ENCODE measurements at regions not wholly inside any gene's neighbourhood (a gene's known extent, or its start where the extent isn't known, plus 50 kb on each side); places are given as distances from the start of the nearest gene placed in this dataset.
A peak's percentile ranks its signal among the peaks of the same experiment; 100 is the strongest.

DNA sequence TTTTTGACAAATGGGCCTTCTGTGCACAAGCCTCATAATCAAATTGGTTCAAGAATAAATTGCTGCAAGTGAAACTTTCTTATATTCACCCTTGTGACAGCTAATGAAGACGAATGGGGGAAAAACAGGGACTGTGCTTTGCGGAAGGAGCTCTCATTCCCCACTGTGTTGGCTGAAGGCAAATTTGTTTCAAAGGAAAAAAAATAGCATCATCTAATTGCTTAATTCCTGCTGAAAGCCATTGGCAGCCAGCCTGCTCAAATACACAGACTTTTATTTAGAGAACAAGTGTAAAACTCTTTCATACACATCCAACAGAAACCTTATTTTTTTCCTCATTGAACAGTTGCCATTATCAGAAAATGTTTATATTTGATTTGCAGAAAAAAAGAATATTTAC is 172.3 kb downstream of the ARL6IP6 start:
- FAIRE-seq (no peak), DNase-seq (ENCODE audit: insufficient read length, low spot score) (no peak)

DNA sequence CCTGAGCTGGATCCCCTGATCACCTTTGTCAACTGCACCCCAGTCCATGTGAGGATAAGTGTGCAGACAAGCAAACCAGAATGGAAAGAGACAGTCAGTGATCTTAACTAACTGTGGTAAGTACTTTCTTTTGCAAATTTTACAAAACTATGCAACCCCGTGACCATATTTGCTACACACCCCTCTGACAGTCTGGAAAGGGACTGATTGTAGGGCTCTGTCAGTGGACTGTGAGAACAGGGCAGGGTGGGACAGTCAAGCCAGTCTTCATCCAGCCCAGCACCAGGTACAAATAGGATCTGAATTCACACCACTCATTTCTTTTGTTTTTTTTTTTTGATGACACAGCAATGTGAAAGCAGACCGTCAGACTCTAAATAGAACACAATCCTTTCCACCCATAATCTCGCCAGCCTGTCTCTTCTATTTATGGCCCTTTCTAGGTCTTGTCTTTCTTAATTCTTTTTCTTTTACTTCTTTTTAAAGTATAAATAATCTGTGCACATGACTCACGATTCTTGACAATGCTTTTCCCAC is 165.6 kb downstream of the ARL6IP6 start:
- DNase-seq (ENCODE audit: insufficient read length, low spot score) (no peak), FAIRE-seq (no peak)

DNA sequence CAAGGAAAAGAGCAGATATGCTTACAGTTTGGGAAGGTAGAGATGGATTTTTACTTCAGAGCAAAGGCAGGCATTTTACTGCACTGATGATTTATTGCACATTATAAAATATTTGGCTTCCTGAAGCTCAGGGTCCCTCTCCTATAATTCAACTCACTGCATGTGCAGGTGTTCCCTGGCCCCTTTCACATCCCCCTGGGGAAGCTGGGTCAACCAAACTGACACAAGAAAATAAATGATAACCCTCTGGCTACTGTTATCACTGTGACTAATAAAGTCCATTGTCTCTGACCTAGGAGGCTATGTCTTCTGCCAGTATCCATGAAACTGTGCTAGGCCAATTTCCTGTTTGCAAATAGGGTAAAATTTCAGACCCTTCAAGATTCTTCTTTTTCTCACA is 163.1 kb downstream of the ARL6IP6 start:
- DNase-seq (ENCODE audit: insufficient read length, low spot score) (no peak), FAIRE-seq (no peak)

GRCh38 chr2:152879275-152879674 is 160.9 kb downstream of the ARL6IP6 start:
- no peak for FAIRE-seq
- DNase-seq (ENCODE audit: insufficient read length, low spot score) = no peak

DNA sequence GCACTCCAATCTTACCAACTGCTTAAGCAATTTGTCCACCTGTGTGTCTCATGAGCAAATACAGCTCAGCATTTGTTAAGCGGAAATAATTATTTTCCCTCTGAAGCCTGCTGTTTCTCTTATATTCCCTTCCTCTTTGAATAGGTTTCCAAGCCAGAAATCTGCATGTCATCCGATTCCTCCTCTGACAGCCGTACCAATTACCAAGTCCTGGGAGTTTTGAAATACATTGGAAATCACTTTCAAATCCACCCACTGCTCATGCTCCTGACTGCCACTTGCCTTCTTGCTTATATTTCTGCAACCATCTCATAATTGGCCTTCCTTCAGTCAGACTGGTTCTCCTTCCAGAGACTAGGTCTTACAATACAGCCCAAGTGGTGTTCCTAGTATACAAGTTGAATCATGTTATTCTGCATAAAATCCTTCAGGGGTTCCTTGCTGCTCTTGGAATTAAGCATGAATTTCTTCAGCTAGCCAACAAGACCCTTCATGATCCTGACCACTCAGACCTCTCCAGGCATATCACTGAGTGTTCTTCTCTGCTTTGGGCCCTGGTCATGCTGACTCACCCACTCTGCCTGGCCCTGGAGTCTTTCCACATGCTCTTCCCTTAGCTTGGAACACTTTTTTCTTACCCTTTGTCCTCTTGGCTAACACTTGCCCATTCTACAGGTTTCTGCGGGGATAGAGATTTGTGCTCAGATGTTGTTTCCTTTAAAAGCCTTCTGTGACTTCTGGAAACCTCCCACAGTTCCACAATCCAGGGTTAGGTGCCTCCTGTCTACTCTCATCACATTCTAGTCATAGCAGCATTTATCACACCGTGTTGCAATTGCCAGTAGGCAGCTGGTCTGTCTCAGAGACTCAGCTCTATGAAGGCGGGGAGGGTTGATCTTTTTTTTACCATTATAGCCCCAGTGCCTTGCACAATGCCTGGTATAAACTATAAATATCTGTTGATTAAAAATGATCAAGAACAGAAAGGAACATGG is 157.6 kb downstream of the ARL6IP6 start:
- DNase-seq (ENCODE audit: insufficient read length, low spot score) (no peak), FAIRE-seq (no peak)

- DNase-seq (ENCODE audit: insufficient read length, low spot score) (no peak), FAIRE-seq (no peak)
Observed at GRCh38 chr2:152874955-152875354, 156.5 kb downstream of the ARL6IP6 start.

- no peak for FAIRE-seq
- no peak for DNase-seq (ENCODE audit: insufficient read length, low spot score)
Observed at GRCh38 chr2:152870239-152870638, 151.8 kb downstream of the ARL6IP6 start.

DNA sequence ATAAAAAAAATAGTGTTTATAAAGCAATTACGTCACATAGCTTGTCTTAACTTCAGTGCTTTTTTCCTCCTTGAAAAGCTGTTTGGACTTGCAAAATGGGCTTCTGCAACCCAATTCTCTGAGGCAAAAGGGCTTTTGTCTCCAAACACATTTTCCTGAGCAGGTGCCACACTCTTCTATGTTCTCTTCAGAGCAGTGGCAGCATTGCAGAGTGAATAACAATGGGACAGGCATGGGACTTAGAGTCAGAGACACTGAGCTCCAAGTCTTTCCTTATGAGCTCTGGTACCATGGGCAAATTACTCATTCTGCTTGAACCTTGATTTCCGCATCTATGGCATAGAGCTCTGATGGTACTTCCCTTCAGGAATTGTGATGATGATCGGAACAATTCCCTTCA is 149.0 kb downstream of the ARL6IP6 start:
- DNase-seq (ENCODE audit: insufficient read length, low spot score) (no peak), FAIRE-seq (no peak)

- FAIRE-seq = no peak
- DNase-seq (ENCODE audit: insufficient read length, low spot score) = no peak
Observed at GRCh38 chr2:152864601-152865149, 146.3 kb downstream of the ARL6IP6 start.

- no peak for DNase-seq (ENCODE audit: insufficient read length, low spot score)
- FAIRE-seq = no peak
Observed at GRCh38 chr2:152863826-152864225, 145.4 kb downstream of the ARL6IP6 start.

DNA sequence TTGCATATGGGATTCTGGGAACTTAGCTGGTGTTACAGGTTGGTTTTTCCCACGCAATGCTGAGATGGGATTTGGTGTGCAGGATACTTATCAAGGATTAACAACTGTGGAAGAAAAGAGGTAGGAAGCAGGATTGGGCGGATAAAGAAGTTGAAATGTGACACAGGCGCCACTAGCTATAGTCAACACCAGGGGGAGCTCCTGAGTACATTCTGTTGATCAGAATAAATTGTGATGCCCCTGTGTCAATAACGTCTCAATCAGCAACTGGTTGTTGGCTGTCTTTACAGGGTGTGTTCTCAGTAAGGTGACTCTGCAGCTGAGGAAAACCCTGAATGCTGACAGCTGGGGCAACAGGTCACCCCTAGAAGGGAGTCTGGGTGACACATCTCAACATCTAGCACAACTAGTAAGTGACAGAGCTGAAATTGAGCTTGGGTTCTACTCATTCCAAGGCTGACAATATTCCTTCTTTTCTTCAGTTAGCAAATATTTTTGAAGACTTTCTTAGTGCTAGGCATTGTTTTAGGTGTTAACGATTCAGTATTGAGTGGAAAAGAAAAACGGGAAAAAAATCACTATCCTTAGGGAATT is 143.0 kb downstream of the ARL6IP6 start:
- DNase-seq (ENCODE audit: insufficient read length, low spot score) (peak; percentile 11), FAIRE-seq (no peak)

DNA sequence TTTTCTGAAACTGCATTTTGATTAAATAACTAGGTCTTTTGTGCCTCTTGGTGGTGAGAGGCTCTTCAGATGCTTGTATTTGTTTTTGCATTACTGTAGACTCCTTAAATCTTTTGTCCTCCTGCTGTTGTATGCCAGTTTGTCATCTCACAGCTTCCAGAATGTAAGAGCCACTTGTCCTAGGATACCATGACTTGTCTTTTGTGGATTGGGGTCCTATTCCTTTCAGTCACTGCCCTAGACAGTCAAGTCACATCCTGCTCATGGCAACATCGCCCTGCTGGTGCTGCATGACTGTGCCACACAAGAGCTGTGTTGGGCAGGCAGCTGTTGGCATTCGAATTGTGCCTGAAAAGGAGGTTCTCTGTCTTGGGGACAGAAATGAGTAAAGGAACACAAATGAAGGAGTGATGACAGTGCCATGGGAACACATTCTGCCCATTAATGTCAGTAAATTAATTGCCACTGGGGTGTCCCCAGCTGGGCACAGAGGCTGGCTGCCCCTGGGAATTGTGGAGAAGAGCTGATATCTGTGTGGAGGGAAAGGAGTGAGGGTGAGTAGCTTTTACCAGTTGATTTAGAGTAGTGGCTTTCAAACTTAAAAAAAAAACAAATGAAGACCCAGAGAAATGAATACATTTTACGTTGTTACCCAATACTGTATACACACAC is 140.3 kb downstream of the ARL6IP6 start:
- FAIRE-seq = no peak
- no peak for DNase-seq (ENCODE audit: insufficient read length, low spot score)

- DNase-seq (ENCODE audit: insufficient read length, low spot score) (no peak), FAIRE-seq (no peak)
Observed at GRCh38 chr2:152846697-152847470, 128.5 kb downstream of the ARL6IP6 start.

DNA sequence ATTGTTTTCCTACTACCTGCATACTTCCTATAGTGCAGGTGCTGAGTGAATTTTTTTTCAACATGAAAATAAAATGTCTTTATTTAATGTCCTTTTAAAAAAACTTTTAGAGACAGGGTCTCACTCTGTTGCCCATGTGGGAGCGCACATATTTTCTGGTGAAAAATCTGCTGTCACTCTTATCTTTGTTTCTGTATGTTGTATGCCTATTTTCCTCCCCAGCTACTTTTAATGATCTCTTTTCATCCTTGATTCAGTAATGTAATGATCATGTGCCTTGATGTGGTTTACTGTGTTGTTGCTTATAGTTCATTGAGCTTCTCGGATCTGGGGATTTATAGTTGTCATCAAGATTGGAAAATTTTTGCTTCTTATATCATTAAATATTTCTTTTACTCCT is 117.3 kb downstream of the ARL6IP6 start:
- DNase-seq (ENCODE audit: insufficient read length, low spot score) (no peak), FAIRE-seq (no peak)

GRCh38 chr2:152827944-152828343 is 109.5 kb downstream of the ARL6IP6 start:
- no peak for DNase-seq (ENCODE audit: insufficient read length, low spot score)
- no peak for FAIRE-seq

GRCh38 chr2:152826581-152827279 is 108.3 kb downstream of the ARL6IP6 start:
- FAIRE-seq = no peak
- DNase-seq (ENCODE audit: insufficient read length, low spot score) = no peak

- no peak for FAIRE-seq
- no peak for DNase-seq (ENCODE audit: insufficient read length, low spot score)
Observed at GRCh38 chr2:152825834-152826233, 107.4 kb downstream of the ARL6IP6 start.

- FAIRE-seq = no peak
Observed at GRCh38 chr2:152823905-152824304, 105.5 kb downstream of the ARL6IP6 start.

DNA sequence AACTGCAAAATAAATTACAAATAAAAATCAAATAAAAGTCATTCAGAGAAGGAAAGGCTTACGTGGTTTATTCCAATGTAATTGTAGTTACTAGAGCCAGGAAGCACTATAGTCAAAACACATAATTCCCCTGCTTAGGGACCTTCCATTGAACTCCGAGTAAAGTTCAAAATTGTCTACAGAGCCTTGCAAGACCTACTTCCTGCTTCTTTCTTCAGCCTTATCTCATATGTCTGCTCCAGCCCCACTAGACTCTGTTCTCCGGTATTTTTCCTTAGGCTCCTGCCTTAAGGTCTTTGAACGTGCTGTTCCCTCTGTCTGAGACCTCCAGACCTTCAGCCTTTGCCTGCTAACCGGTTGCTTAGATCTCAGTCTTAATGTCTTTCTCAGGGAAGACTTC is 104.3 kb downstream of the ARL6IP6 start:
- no peak for FAIRE-seq

More at GRCh38 chr2:152823905-152824304, 105.5 kb downstream of the ARL6IP6 start:
- no peak for DNase-seq (ENCODE audit: insufficient read length, low spot score)

GRCh38 chr2:152820048-152820447 is 101.6 kb downstream of the ARL6IP6 start:
- FAIRE-seq (no peak), DNase-seq (ENCODE audit: insufficient read length, low spot score) (no peak)

More for the DNA sequence above, 104.3 kb downstream of the ARL6IP6 start:
- DNase-seq (ENCODE audit: insufficient read length, low spot score) = no peak

Measured in HTR-8/SVneo (cell line).